ENCODE measurements at regions not wholly inside any gene's neighbourhood (a gene's known extent, or its start where the extent isn't known, plus 50 kb on each side); places are given as distances from the start of the nearest gene placed in this dataset.

GRCh38 chr1:213641312-213641711 is 346.5 kb upstream of the PROX1 start:
- no peak for DNase-seq (ENCODE audit: low read depth)
- H3K4me3 ChIP-seq (ENCODE audit: low read depth, low read length): no peak overlapping the region
- TF ChIP-seq CTCF (IDR thresholded peaks at IDR 0.05; ENCODE audit: control insufficient read depth, extremely low read depth, insufficient read depth): no peak

- DNase-seq (ENCODE audit: low read depth): no peak
- TF ChIP-seq CTCF (IDR thresholded peaks at IDR 0.05; ENCODE audit: control insufficient read depth, extremely low read depth, insufficient read depth): no peak
- no peak overlapping the region for H3K4me3 ChIP-seq (ENCODE audit: low read depth, low read length)
These were observed 344.4 kb upstream of the PROX1 start for GRCh38 chr1:213643360-213643759.

GRCh38 chr1:213647864-213648650 is 339.7 kb upstream of the PROX1 start:
- DNase-seq (ENCODE audit: low read depth): no peak
- TF ChIP-seq CTCF (IDR thresholded peaks at IDR 0.05; ENCODE audit: control insufficient read depth, extremely low read depth, insufficient read depth): no peak

GRCh38 chr1:213649373-213649772 is 338.4 kb upstream of the PROX1 start:
- no peak for DNase-seq (ENCODE audit: low read depth)
- no peak overlapping the region for H3K4me3 ChIP-seq (ENCODE audit: low read depth, low read length)
- TF ChIP-seq CTCF (IDR thresholded peaks at IDR 0.05; ENCODE audit: control insufficient read depth, extremely low read depth, insufficient read depth): no peak

More at GRCh38 chr1:213647864-213648650, 339.7 kb upstream of the PROX1 start:
- H3K4me3 ChIP-seq (ENCODE audit: low read depth, low read length): no peak overlapping the region

- DNase-seq (ENCODE audit: low read depth): no peak
- H3K4me3 ChIP-seq (ENCODE audit: low read depth, low read length): no peak overlapping the region
- no peak for TF ChIP-seq CTCF (IDR thresholded peaks at IDR 0.05; ENCODE audit: control insufficient read depth, extremely low read depth, insufficient read depth)
These were observed 337.2 kb upstream of the PROX1 start for GRCh38 chr1:213650603-213651002.

GRCh38 chr1:213651077-213651476 is 336.7 kb upstream of the PROX1 start:
- DNase-seq (ENCODE audit: low read depth): no peak
- no peak overlapping the region for H3K4me3 ChIP-seq (ENCODE audit: low read depth, low read length)
- no peak for TF ChIP-seq CTCF (IDR thresholded peaks at IDR 0.05; ENCODE audit: control insufficient read depth, extremely low read depth, insufficient read depth)

- no peak for DNase-seq (ENCODE audit: low read depth)
- no peak overlapping the region for H3K4me3 ChIP-seq (ENCODE audit: low read depth, low read length)
- TF ChIP-seq CTCF (IDR thresholded peaks at IDR 0.05; ENCODE audit: control insufficient read depth, extremely low read depth, insufficient read depth): no peak
These were observed 335.7 kb upstream of the PROX1 start for GRCh38 chr1:213652109-213652508.
